H9 (cell line): ENCODE measurements at regions not wholly inside any gene's neighbourhood (a gene's known extent, or its start where the extent isn't known, plus 50 kb on each side); places are given as distances from the start of the nearest gene placed in this dataset.

ENCODE experiments used
- DNase-seq: peaks from one replicate; pipeline ENCODE4 v3.0.0-alpha.2; 2017
- H2AFZ ChIP-seq: one replicate; pipeline ENCODE4 v1.6.1; 2013; ENCODE audit warnings: mild to moderate bottlenecking, low read length, control low read depth, moderate library complexity
- H2AK5ac ChIP-seq: 2 replicates; pipeline ENCODE4 v1.6.1; 2013; ENCODE audit warnings: low read length, control low read depth, mixed read lengths; ENCODE audit not compliant: insufficient read length
- H2BK120ac ChIP-seq: one replicate; pipeline ENCODE4 v1.6.1; 2013; ENCODE audit warnings: low read depth, mild to moderate bottlenecking, low read length, control low read depth, inconsistent platforms; ENCODE audit not compliant: poor library complexity, severe bottlenecking
- H2BK12ac ChIP-seq: 2 replicates; pipeline ENCODE4 v1.6.1; 2013; ENCODE audit warnings: low read length, control low read depth, mixed read lengths, low read depth; ENCODE audit not compliant: insufficient read length
- H2BK15ac ChIP-seq: 2 replicates; pipeline ENCODE4 v1.6.1; 2013; ENCODE audit warnings: low read depth, low read length, control low read depth
- H2BK20ac ChIP-seq: one replicate; pipeline ENCODE4 v1.6.1; 2013; ENCODE audit warnings: low read depth, mild to moderate bottlenecking, low read length, control low read depth, inconsistent platforms; ENCODE audit not compliant: poor library complexity, severe bottlenecking
- H2BK5ac ChIP-seq: 2 replicates; pipeline ENCODE4 v1.6.1; 2013; ENCODE audit warnings: low read length, control low read depth, mixed read lengths; ENCODE audit not compliant: insufficient read length
- H3K14ac ChIP-seq: 2 replicates; pipeline ENCODE4 v1.6.1; 2013; ENCODE audit warnings: low read length, control low read depth; ENCODE audit not compliant: insufficient read depth
- H3K18ac ChIP-seq: 2 replicates; pipeline ENCODE4 v1.6.1; 2013; ENCODE audit warnings: low read depth, mild to moderate bottlenecking, mixed read lengths, low read length, control low read depth; ENCODE audit not compliant: insufficient read length
- H3K23ac ChIP-seq: 2 replicates; pipeline ENCODE4 v1.6.1; 2013; ENCODE audit warnings: low read length, control low read depth, mixed read lengths, low read depth; ENCODE audit not compliant: insufficient read length
- H3K23me2 ChIP-seq: 2 replicates; pipeline ENCODE4 v1.6.1; 2013; ENCODE audit warnings: low read depth, mild to moderate bottlenecking, mixed read lengths, low read length, control low read depth; ENCODE audit not compliant: insufficient read length, poor library complexity, severe bottlenecking
- H3K27ac ChIP-seq: 2 replicates; pipeline ENCODE4 v1.5.1; 2013; ENCODE audit warnings: low read length, control low read depth, mixed read lengths, low read depth; ENCODE audit not compliant: insufficient read length
- H3K27me3 ChIP-seq: 2 replicates; pipeline ENCODE4 v1.6.1; 2013; ENCODE audit warnings: low read length, control low read depth, inconsistent platforms; ENCODE audit not compliant: insufficient read depth
- H3K4ac ChIP-seq: 2 replicates; pipeline ENCODE4 v1.6.1; 2013; ENCODE audit warnings: low read depth, mild to moderate bottlenecking, control low read depth, inconsistent platforms, low read length, moderate library complexity
- H3K4me1 ChIP-seq: 2 replicates; pipeline ENCODE4 v1.6.1; 2013; ENCODE audit warnings: low read length, control low read depth, inconsistent platforms; ENCODE audit not compliant: insufficient read depth
- H3K4me2 ChIP-seq: 2 replicates; pipeline ENCODE4 v1.6.1; 2013; ENCODE audit warnings: low read length, control low read depth, mixed read lengths; ENCODE audit not compliant: insufficient read length, insufficient read depth
- H3K56ac ChIP-seq: 2 replicates; pipeline ENCODE4 v1.6.1; 2013; ENCODE audit warnings: low read depth, mild to moderate bottlenecking, mixed read lengths, low read length, control low read depth; ENCODE audit not compliant: insufficient read length
- H3K79me1 ChIP-seq: 2 replicates; pipeline ENCODE4 v1.6.1; 2013; ENCODE audit warnings: low read depth, mild to moderate bottlenecking, moderate library complexity, low read length, control low read depth, inconsistent platforms; ENCODE audit not compliant: insufficient read depth, poor library complexity, severe bottlenecking
- H3K79me2 ChIP-seq: 2 replicates; pipeline ENCODE4 v1.6.1; 2013; ENCODE audit warnings: low read length, control low read depth, inconsistent platforms; ENCODE audit not compliant: insufficient read depth
- H3K9ac ChIP-seq: 2 replicates; pipeline ENCODE4 v1.6.1; 2013; ENCODE audit warnings: low read length, control low read depth, mixed read lengths; ENCODE audit not compliant: insufficient read length; ENCODE audit errors: extremely low read depth
- H3K9me3 ChIP-seq: one replicate; pipeline ENCODE4 v1.6.1; 2013; ENCODE audit warnings: low read depth, low read length, inconsistent platforms; ENCODE audit not compliant: control insufficient read depth
- H3T11ph ChIP-seq: one replicate; pipeline ENCODE4 v1.6.1; 2013; ENCODE audit warnings: mild to moderate bottlenecking, low read length, control low read depth, inconsistent platforms
- H4K20me1 ChIP-seq: one replicate; pipeline ENCODE4 v1.6.1; 2013; ENCODE audit not compliant: control insufficient read depth, insufficient read length, insufficient read depth
- H4K5ac ChIP-seq: 2 replicates; pipeline ENCODE4 v1.6.1; 2013; ENCODE audit warnings: low read depth, mild to moderate bottlenecking, mixed read lengths, low read length, control low read depth; ENCODE audit not compliant: insufficient read length
- H4K8ac ChIP-seq: replicated peaks from 2 replicates; pipeline ENCODE4 v1.6.1; 2013; ENCODE audit warnings: low read length, control low read depth, mixed read lengths, low read depth; ENCODE audit not compliant: insufficient read length
- H4K91ac ChIP-seq: 2 replicates; pipeline ENCODE4 v1.6.1; 2013; ENCODE audit warnings: low read depth, mild to moderate bottlenecking, moderate library complexity, mixed read lengths, low read length, control low read depth; ENCODE audit not compliant: insufficient read length
- H3K27ac Mint-ChIP-seq, 3 experiments: 2 replicates in 2 of 3; 3 replicates in 1 of 3; pipeline ENCODE4 v1.8.0; 2020 to 2021; ENCODE audit warnings: mixed read lengths in 3 of 3, mild to moderate bottlenecking in 1 of 3, moderate library complexity in 1 of 3
- H3K27me3 Mint-ChIP-seq: 2 replicates; pipeline ENCODE4 v1.8.0; 2021; ENCODE audit warnings: low read depth, mild to moderate bottlenecking, moderate library complexity, mixed read lengths
- H3K36me3 Mint-ChIP-seq, 3 experiments: 2 replicates in 2 of 3; 3 replicates in 1 of 3; pipeline ENCODE4 v1.8.0; 2020 to 2021; ENCODE audit warnings: low read depth in 3 of 3, mixed read lengths in 3 of 3; ENCODE audit not compliant: insufficient read depth in 1 of 3
- H3K4me1 Mint-ChIP-seq, 2 experiments: 2 replicates each; pipeline ENCODE4 v1.8.0; 2020; ENCODE audit warnings: mixed read lengths in 2 of 2
- H3K4me3 Mint-ChIP-seq, 2 experiments: 2 replicates in 1 of 2; 3 replicates in 1 of 2; pipeline ENCODE4 v1.8.0; 2020 to 2021; ENCODE audit warnings: mild to moderate bottlenecking in 2 of 2, mixed read lengths in 2 of 2, moderate library complexity in 1 of 2
- H3K9me3 Mint-ChIP-seq, 2 experiments: 2 replicates in 1 of 2; 3 replicates in 1 of 2; pipeline ENCODE4 v1.8.0; 2020; ENCODE audit warnings: mild to moderate bottlenecking in 2 of 2, mixed read lengths in 2 of 2, moderate library complexity in 1 of 2
- WGBS: extraction: QIAGEN DNeasy Blood & Tissue Kit; methylation state at CpG from one replicate; pipeline ENCODE4 v1.1.7; 2013; ENCODE audit warnings: missing lambda C conversion rate, low lambda C conversion rate, mixed read lengths; ENCODE audit not compliant: insufficient read length; ENCODE audit errors: extremely low coverage; 5-methylcytosine and 5-hydroxymethylcytosine counted together
- TF ChIP-seq, protein P1 (sequence below): fragments of 200-600 bp; sonication (generic); conservative IDR thresholded peaks from 3 replicates; pipeline ENCODE4 v1.8.0; 2021; ENCODE audit warnings: antibody characterized with exemption, mild to moderate bottlenecking

DNA sequence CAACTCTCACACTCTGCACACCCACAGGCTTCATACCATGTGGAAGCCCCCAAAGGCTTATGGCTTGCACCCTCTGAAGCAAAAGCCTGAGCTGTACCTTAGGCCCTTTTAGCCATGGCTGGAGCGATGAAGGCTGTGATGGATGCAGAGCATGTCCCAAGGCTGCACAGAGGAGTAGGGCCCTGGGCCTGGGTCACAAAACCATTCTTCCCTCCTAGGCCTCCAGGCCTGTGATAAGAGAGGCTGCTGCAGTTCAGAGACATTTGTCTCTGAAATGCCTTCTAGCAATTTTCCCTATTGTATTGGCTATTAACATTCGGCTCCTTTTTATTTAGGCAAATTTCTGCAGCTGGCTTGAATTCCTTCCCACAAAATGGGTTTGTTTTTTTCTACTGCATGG is 1707.7 kb downstream of the MRPL39 start:
- H2BK20ac ChIP-seq = no peak overlapping the region
- no peak overlapping the region for H3K27ac ChIP-seq
- Mint-ChIP-seq H3K4me1 (no peaks in the 10 kb centered on the region), H3K4me3 (no peak overlapping the region), H3K27ac (no peak overlapping the region), H3K36me3 (peaks cover 12 to 17% (median 13%) of the 10 kb centered on the region in 3 experiments), H3K27me3 (no peaks in the 10 kb centered on the region; the same call in 1 of the 2 replicates), H3K9me3 (peaks cover 67 to 75% of the 10 kb centered on the region in 2 experiments)
- no peaks in the 10 kb centered on the region for H3K27me3 ChIP-seq
- WGBS = no CpG with 5 or more reads among the region's 2 CpGs
- no peak overlapping the region for H4K91ac ChIP-seq
- DNase-seq = no peak
- no peak overlapping the region for H4K8ac ChIP-seq
- no peak overlapping the region for H4K5ac ChIP-seq
- no peak overlapping the region for H2BK5ac ChIP-seq
- H3K4me1 ChIP-seq = no peaks in the 10 kb centered on the region
- no peaks in the 10 kb centered on the region for H3K23me2 ChIP-seq
- H3K14ac ChIP-seq = no peak overlapping the region
- no peak overlapping the region for H3K4ac ChIP-seq
- no peak overlapping the region for H2BK15ac ChIP-seq
- H3T11ph ChIP-seq = no peak overlapping the region
- no peak overlapping the region for H3K9ac ChIP-seq
- no peak overlapping the region for H3K18ac ChIP-seq
- no peak overlapping the region for H3K56ac ChIP-seq
- H2BK120ac ChIP-seq = no peak overlapping the region
- H2AFZ ChIP-seq = no peak overlapping the region
- H4K20me1 ChIP-seq = no peaks in the 10 kb centered on the region
- no peak overlapping the region for H2BK12ac ChIP-seq
- no peak overlapping the region for H3K4me2 ChIP-seq
- no peak overlapping the region for H2AK5ac ChIP-seq
- no peaks in the 10 kb centered on the region for H3K79me1 ChIP-seq
- no peak overlapping the region for H3K23ac ChIP-seq
- TF ChIP-seq, protein P1, sequence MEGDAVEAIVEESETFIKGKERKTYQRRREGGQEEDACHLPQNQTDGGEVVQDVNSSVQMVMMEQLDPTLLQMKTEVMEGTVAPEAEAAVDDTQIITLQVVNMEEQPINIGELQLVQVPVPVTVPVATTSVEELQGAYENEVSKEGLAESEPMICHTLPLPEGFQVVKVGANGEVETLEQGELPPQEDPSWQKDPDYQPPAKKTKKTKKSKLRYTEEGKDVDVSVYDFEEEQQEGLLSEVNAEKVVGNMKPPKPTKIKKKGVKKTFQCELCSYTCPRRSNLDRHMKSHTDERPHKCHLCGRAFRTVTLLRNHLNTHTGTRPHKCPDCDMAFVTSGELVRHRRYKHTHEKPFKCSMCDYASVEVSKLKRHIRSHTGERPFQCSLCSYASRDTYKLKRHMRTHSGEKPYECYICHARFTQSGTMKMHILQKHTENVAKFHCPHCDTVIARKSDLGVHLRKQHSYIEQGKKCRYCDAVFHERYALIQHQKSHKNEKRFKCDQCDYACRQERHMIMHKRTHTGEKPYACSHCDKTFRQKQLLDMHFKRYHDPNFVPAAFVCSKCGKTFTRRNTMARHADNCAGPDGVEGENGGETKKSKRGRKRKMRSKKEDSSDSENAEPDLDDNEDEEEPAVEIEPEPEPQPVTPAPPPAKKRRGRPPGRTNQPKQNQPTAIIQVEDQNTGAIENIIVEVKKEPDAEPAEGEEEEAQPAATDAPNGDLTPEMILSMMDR = no peak
- peaks cover 7% of the 10 kb centered on the region for H3K9me3 ChIP-seq
- H3K79me2 ChIP-seq = no peaks in the 10 kb centered on the region
